Testis (tissue), 2 donors: ENCODE measurements at regions not wholly inside any gene's neighbourhood (a gene's known extent, or its start where the extent isn't known, plus 50 kb on each side); places are given as distances from the start of the nearest gene placed in this dataset.

Source experiments
- CTCF ChIP-seq, 3 experiments: fragments of 450-650 bp in 2 of 3; fragments of 200-600 bp in 1 of 3; sonication (generic) in 1 of 3; IDR thresholded peaks; one replicate each; pipeline ENCODE4 v1.5.1; 2016 to 2019; ENCODE audit warnings: antibody characterized with exemption in 3 of 3, mild to moderate bottlenecking in 2 of 3, moderate library complexity in 1 of 3
- POLR2A ChIP-seq: fragments of 450-650 bp; IDR thresholded peaks from one replicate; pipeline ENCODE4 v1.6.1; 2017; ENCODE audit warnings: antibody characterized with exemption, mild to moderate bottlenecking, moderate library complexity

GRCh38 chr4:14636563-14636962, 365.7 kb upstream of the CPEB2 start:
- TF ChIP-seq CTCF (IDR thresholded peaks at IDR 0.05): no peak
- TF ChIP-seq POLR2A: no peak
